Hepatocyte (in vitro differentiated cells): ENCODE measurements at regions not wholly inside any gene's neighbourhood (a gene's known extent, or its start where the extent isn't known, plus 50 kb on each side); places are given as distances from the start of the nearest gene placed in this dataset.

ENCODE experiments used
- DNase-seq: peaks from one replicate; pipeline ENCODE4 v3.0.0-alpha.2; 2016; ENCODE audit warnings: low spot score
- H2AFZ ChIP-seq: fragments of 200-600 bp; sonication (generic); 2 replicates; pipeline ENCODE4 v1.6.0; 2016; ENCODE audit warnings: antibody characterized with exemption, mild to moderate bottlenecking
- H3K27ac ChIP-seq: fragments of 200-600 bp; sonication (generic); 2 replicates; pipeline ENCODE4 v1.5.1; 2016; ENCODE audit warnings: mild to moderate bottlenecking
- H3K27me3 ChIP-seq: fragments of 200-600 bp; sonication (generic); 2 replicates; pipeline ENCODE4 v1.6.1; 2016
- H3K36me3 ChIP-seq: fragments of 200-600 bp; sonication (generic); replicated peaks from 2 replicates; pipeline ENCODE4 v1.5.1; 2016; ENCODE audit warnings: low read depth; ENCODE audit not compliant: insufficient read depth
- H3K4me1 ChIP-seq: fragments of 200-600 bp; sonication (generic); 2 replicates; pipeline ENCODE4 v1.5.1; 2016; ENCODE audit warnings: mild to moderate bottlenecking, moderate library complexity; ENCODE audit not compliant: insufficient read depth
- H3K4me2 ChIP-seq: fragments of 200-600 bp; sonication (generic); 2 replicates; pipeline ENCODE4 v1.6.0; 2016
- H3K4me3 ChIP-seq: fragments of 200-600 bp; sonication (generic); 2 replicates; pipeline ENCODE4 v1.5.1; 2016; ENCODE audit warnings: mild to moderate bottlenecking
- H3K79me2 ChIP-seq: fragments of 200-600 bp; sonication (generic); 2 replicates; pipeline ENCODE4 v1.6.0; 2017; ENCODE audit warnings: mild to moderate bottlenecking
- H3K9me2 ChIP-seq: fragments of 200-600 bp; sonication (generic); replicated peaks from 2 replicates; pipeline ENCODE4 v1.6.0; 2017; ENCODE audit warnings: mild to moderate bottlenecking; ENCODE audit not compliant: insufficient read depth
- H3K9me3 ChIP-seq: fragments of 200-600 bp; sonication (generic); 2 replicates; pipeline ENCODE4 v1.5.1; 2016; ENCODE audit warnings: low read depth, mild to moderate bottlenecking
- H4K20me1 ChIP-seq: fragments of 200-600 bp; sonication (generic); 2 replicates; pipeline ENCODE4 v1.6.0; 2016; ENCODE audit warnings: mild to moderate bottlenecking; ENCODE audit not compliant: insufficient read depth, poor library complexity, severe bottlenecking
- EZH2 ChIP-seq: fragments of 200-600 bp; sonication (generic); IDR thresholded peaks from 2 replicates; pipeline ENCODE4 v1.6.1; 2016; ENCODE audit warnings: antibody characterized with exemption, mild to moderate bottlenecking, borderline replicate concordance
- EZH2phosphoT487 ChIP-seq: fragments of 200-600 bp; sonication (generic); IDR thresholded peaks from one replicate; pipeline ENCODE4 v1.6.1; 2018; ENCODE audit warnings: antibody characterized with exemption, mild to moderate bottlenecking, low read depth, moderate library complexity; ENCODE audit not compliant: unreplicated experiment, severe bottlenecking
- WGBS: methylation state at CpG from one replicate; pipeline ENCODE4 v1.1.6; 2016; ENCODE audit warnings: low lambda C conversion rate; ENCODE audit errors: missing lambda C conversion rate; 5-methylcytosine and 5-hydroxymethylcytosine counted together
- TF ChIP-seq, protein P1 (sequence below): fragments of 200-600 bp; sonication (generic); IDR thresholded peaks from 2 replicates; pipeline ENCODE4 v1.5.1; 2016; ENCODE audit warnings: antibody characterized with exemption, mild to moderate bottlenecking; ENCODE audit not compliant: poor library complexity

DNA sequence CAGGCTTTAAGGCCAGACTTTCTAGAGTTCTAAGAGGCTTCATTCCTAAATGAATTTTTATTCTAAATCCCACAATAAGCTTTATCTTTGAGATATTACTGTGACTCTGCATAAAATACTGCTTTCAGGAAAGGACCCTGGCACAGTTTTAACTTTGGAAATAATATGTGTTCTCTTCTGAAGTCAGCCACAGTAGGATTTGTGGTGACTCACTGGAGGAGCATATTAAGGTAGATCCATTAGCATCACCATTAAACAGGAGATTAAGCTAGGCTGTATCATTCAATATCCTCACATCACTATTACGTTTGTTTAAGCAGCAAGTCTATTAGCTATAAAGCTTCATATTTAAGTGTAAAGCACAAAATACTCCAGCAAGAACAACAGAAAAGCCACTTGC is 186.1 kb upstream of the IZUMO3 start:
- no peak overlapping the region for H3K4me3 ChIP-seq
- no peaks in the 10 kb centered on the region for H3K9me3 ChIP-seq
- H2AFZ ChIP-seq: no peak overlapping the region
- H3K4me1 ChIP-seq: no peaks in the 10 kb centered on the region
- no peaks in the 10 kb centered on the region for H3K27me3 ChIP-seq
- H3K27ac ChIP-seq: no peak overlapping the region
- H3K79me2 ChIP-seq: no peaks in the 10 kb centered on the region
- TF ChIP-seq EZH2 (no peak), EZH2phosphoT487 (no peak)
- TF ChIP-seq, protein P1, sequence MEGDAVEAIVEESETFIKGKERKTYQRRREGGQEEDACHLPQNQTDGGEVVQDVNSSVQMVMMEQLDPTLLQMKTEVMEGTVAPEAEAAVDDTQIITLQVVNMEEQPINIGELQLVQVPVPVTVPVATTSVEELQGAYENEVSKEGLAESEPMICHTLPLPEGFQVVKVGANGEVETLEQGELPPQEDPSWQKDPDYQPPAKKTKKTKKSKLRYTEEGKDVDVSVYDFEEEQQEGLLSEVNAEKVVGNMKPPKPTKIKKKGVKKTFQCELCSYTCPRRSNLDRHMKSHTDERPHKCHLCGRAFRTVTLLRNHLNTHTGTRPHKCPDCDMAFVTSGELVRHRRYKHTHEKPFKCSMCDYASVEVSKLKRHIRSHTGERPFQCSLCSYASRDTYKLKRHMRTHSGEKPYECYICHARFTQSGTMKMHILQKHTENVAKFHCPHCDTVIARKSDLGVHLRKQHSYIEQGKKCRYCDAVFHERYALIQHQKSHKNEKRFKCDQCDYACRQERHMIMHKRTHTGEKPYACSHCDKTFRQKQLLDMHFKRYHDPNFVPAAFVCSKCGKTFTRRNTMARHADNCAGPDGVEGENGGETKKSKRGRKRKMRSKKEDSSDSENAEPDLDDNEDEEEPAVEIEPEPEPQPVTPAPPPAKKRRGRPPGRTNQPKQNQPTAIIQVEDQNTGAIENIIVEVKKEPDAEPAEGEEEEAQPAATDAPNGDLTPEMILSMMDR: no peak
- H3K4me2 ChIP-seq: no peak overlapping the region
- no peaks in the 10 kb centered on the region for H3K9me2 ChIP-seq
- WGBS: 57% methylated on average over 1 of the region's 1 CpG
- H4K20me1 ChIP-seq: no peaks in the 10 kb centered on the region
- DNase-seq: no peak
- no peaks in the 10 kb centered on the region for H3K36me3 ChIP-seq

DNA sequence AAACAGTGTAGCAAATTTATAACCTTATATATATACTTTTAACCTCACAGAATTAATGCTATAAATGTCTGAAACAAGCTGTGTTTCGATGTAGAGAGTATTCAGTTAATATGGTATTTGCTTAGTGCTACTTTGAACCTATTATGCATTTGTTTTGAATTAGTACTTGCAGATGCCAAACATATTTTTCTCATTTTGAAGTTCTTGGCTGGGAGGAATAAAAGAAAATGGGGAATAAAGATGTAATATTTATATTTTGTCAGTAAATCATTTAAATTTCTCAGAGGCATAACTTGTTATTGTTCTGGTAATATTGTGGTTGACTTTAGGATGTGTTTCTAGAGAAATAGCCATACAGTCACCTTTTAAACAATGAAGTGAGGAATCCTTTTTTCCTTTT is 175.9 kb upstream of the IZUMO3 start:
- TF ChIP-seq EZH2: no peak
- TF ChIP-seq, protein P1: no peak
- Histone ChIP-seq H3K4me3 (no peak overlapping the region), H2AFZ (no peak overlapping the region), H3K9me3 (no peaks in the 10 kb centered on the region), H4K20me1 (no peaks in the 10 kb centered on the region), H3K4me1 (no peaks in the 10 kb centered on the region), H3K27ac (no peak overlapping the region), H3K36me3 (no peaks in the 10 kb centered on the region), H3K4me2 (no peak overlapping the region), H3K27me3 (no peaks in the 10 kb centered on the region), H3K9me2 (no peaks in the 10 kb centered on the region), H3K79me2 (no peaks in the 10 kb centered on the region)
- no peak for DNase-seq
- WGBS: 53% methylated on average over 1 of the region's 1 CpG

DNA sequence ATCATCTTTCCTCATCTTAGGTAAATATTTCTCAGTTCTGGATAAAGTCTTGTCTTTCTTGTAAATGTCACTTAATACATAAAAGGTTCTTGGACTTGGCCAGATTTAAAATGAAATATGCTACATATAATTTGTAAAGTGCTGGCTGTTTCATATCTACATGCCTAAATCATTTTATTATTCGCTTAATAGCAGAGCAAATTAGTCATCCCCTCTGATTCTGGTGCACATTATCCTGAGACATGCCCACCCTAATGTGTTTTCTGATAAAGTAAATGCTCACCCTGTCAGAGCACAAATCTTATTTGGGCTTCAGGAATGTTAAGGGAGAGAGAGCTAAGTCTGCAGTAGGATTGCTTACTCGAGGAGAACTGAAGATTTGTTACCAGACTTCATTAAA is 166.5 kb upstream of the IZUMO3 start:
- Histone ChIP-seq H4K20me1 (no peaks in the 10 kb centered on the region), H3K36me3 (no peaks in the 10 kb centered on the region), H2AFZ (no peak overlapping the region), H3K4me3 (no peak overlapping the region), H3K4me1 (no peaks in the 10 kb centered on the region), H3K27me3 (no peaks in the 10 kb centered on the region), H3K27ac (no peak overlapping the region), H3K4me2 (no peak overlapping the region), H3K9me3 (no peaks in the 10 kb centered on the region), H3K9me2 (no peaks in the 10 kb centered on the region), H3K79me2 (no peaks in the 10 kb centered on the region)
- DNase-seq: no peak
- WGBS: 49% methylated on average over 2 of the region's 2 CpGs
- TF ChIP-seq EZH2phosphoT487 (no peak), EZH2 (no peak)
- TF ChIP-seq, protein P1: no peak

DNA sequence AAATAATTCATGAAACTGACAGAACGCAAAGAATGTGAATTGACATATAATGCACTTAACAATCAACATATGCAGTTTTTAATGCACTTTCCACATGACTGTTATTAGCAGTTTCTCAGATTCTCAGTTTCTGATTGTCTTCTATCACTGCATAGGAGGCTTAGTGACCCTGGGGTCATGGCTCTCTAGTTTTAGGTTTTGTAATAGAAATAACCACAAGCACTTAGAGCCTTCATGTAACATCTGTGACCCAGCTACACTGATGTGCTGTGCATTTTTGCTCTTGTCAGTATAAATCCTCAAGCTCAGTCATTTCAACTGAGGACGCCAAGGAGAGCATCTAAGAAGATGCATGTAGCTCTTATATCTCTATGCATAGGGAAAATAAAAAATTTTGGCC is 163.1 kb upstream of the IZUMO3 start:
- no peaks in the 10 kb centered on the region for H3K9me2 ChIP-seq
- no peak for DNase-seq
- WGBS: 76% methylated on average over 2 of the region's 2 CpGs

More for the DNA sequence above, 163.1 kb upstream of the IZUMO3 start:
- no peak overlapping the region for H3K4me3 ChIP-seq
- no peak for TF ChIP-seq EZH2phosphoT487
- TF ChIP-seq EZH2: no peak
- TF ChIP-seq, protein P1: no peak
- no peaks in the 10 kb centered on the region for H3K36me3 ChIP-seq
- no peaks in the 10 kb centered on the region for H3K9me3 ChIP-seq
- H3K27me3 ChIP-seq: no peaks in the 10 kb centered on the region
- no peaks in the 10 kb centered on the region for H3K79me2 ChIP-seq
- no peak overlapping the region for H3K4me2 ChIP-seq
- H4K20me1 ChIP-seq: no peaks in the 10 kb centered on the region
- no peak overlapping the region for H3K27ac ChIP-seq
- no peak overlapping the region for H2AFZ ChIP-seq
- H3K4me1 ChIP-seq: no peaks in the 10 kb centered on the region
